PC-3 (cell line): ENCODE measurements at regions not wholly inside any gene's neighbourhood (a gene's known extent, or its start where the extent isn't known, plus 50 kb on each side); places are given as distances from the start of the nearest gene placed in this dataset.

ENCODE experiments used
- CTCF ChIP-seq: fragments of 300-600 bp; sonication (generic); conservative IDR thresholded peaks from 2 replicates; pipeline ENCODE4 v1.5.1; 2017; ENCODE audit warnings: antibody characterized with exemption, low read depth, mild to moderate bottlenecking, low read length
- EZH2 ChIP-seq: fragments of 300-600 bp; sonication (generic); IDR thresholded peaks from one replicate; pipeline ENCODE4 v1.6.1; 2017; ENCODE audit warnings: antibody characterized with exemption, mild to moderate bottlenecking, low read length; ENCODE audit not compliant: unreplicated experiment
- EZH2phosphoT487 ChIP-seq: fragments of 300-600 bp; sonication (generic); IDR thresholded peaks from 2 replicates; pipeline ENCODE4 v1.6.1; 2018; ENCODE audit warnings: mild to moderate bottlenecking, antibody characterized with exemption, low read length, borderline replicate concordance

GRCh38 chr9:7227951-7228350 is 470.2 kb downstream of the KDM4C start:
- TF ChIP-seq CTCF (no peak), EZH2phosphoT487 (no peak), EZH2 (no peak)
